BLaER1 (cell line): ENCODE measurements at regions not wholly inside any gene's neighbourhood (a gene's known extent, or its start where the extent isn't known, plus 50 kb on each side); places are given as distances from the start of the nearest gene placed in this dataset.
"Not testable (repeated sequence)": the region's sequence is repeated elsewhere in the genome, so short reads cannot be mapped to it uniquely, and the experiment has no call there.

Experiments
- H3K27ac ChIP-seq: shearing (Covaris generic); formaldehyde crosslinking; 2 replicates; pipeline ENCODE4 v1.8.1; 2022
- H3K27me3 ChIP-seq: shearing (Covaris generic); formaldehyde crosslinking; 2 replicates; pipeline ENCODE4 v1.8.1; 2022
- H3K36me3 ChIP-seq: shearing (Covaris generic); formaldehyde crosslinking; 2 replicates; pipeline ENCODE4 v1.8.1; 2022
- H3K4me1 ChIP-seq: shearing (Covaris generic); formaldehyde crosslinking; 2 replicates; pipeline ENCODE4 v1.8.1; 2022
- H3K4me2 ChIP-seq: shearing (Covaris generic); formaldehyde crosslinking; 2 replicates; pipeline ENCODE4 v1.8.1; 2022
- H3K4me3 ChIP-seq: shearing (Covaris generic); formaldehyde crosslinking; 2 replicates; pipeline ENCODE4 v1.8.1; 2022
- H3K9ac ChIP-seq: shearing (Covaris generic); formaldehyde crosslinking; 2 replicates; pipeline ENCODE4 v1.8.1; 2022
- H3K9me3 ChIP-seq: shearing (Covaris generic); formaldehyde crosslinking; 2 replicates; pipeline ENCODE4 v1.8.1; 2022
- H4K20me1 ChIP-seq: shearing (Covaris generic); formaldehyde crosslinking; 2 replicates; pipeline ENCODE4 v1.8.1; 2022
- Cebpa-rat ChIP-seq: shearing (Covaris generic); IDR thresholded peaks from 2 replicates; pipeline ENCODE4 v1.8.1; 2022

GRCh38 chr14:71429902-71430301 is 502.3 kb upstream of the RGS6 start:
- Histone ChIP-seq H3K27ac (no peak overlapping the region), H3K4me1 (no peaks in the 10 kb centered on the region), H3K9ac (no peak overlapping the region), H3K4me3 (no peak overlapping the region), H3K9me3 (peaks cover 27% of the 10 kb centered on the region), H3K27me3 (no peaks in the 10 kb centered on the region), H3K4me2 (no peak overlapping the region), H4K20me1 (no peaks in the 10 kb centered on the region), H3K36me3 (no peaks in the 10 kb centered on the region; the same call in 1 of the 2 replicates)
- TF ChIP-seq Cebpa-rat: no peak

GRCh38 chr14:71430321-71430677 is 501.9 kb upstream of the RGS6 start:
- H3K4me1 ChIP-seq: no peaks in the 10 kb centered on the region
- H3K4me3 ChIP-seq: no peak overlapping the region
- H3K27me3 ChIP-seq: no peaks in the 10 kb centered on the region
- H3K9me3 ChIP-seq: peaks cover 23% of the 10 kb centered on the region
- no peak overlapping the region for H3K4me2 ChIP-seq
- H3K27ac ChIP-seq: no peak overlapping the region
- no peak overlapping the region for H3K9ac ChIP-seq
- no peaks in the 10 kb centered on the region; the same call in 1 of the 2 replicates for H3K36me3 ChIP-seq
- no peaks in the 10 kb centered on the region for H4K20me1 ChIP-seq
- no peak for TF ChIP-seq Cebpa-rat

DNA sequence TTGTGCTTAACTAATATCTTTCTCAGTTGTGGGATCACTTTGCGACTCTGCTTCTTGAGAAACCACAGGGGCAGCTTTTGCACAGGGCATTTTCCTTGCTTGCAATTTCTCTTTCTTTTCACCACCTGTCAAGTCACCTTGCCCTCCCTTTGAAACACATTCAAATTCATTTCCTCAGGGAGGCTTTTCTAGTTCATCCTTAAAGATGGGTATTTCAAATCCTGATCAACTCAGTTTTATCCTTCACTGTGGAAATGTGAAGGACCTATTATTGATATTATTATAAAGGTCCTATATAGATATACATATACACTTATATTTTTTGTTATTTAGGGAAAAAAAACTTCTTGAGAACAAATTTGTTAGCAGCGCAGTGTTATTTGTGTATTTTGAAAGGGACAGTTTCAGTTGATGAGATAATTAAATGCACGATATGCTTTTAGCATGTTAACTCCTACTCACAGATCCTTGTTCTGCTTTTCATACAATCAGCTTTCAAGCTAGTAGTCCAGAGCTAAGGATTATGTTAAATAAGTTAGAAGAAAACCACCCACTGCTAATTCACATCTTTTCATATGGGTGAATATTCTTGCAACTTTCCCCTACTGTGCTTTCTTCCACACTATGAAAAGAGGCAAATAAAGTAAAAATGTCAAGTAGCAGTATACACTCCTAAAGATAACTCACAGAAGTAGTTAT is 501.4 kb upstream of the RGS6 start:
- TF ChIP-seq Cebpa-rat: no peak
- Histone ChIP-seq H3K4me3 (no peak overlapping the region), H3K9me3 (peaks cover 22% of the 10 kb centered on the region), H3K4me1 (no peaks in the 10 kb centered on the region), H3K4me2 (no peak overlapping the region), H3K36me3 (no peaks in the 10 kb centered on the region; the same call in 1 of the 2 replicates), H4K20me1 (no peaks in the 10 kb centered on the region), H3K9ac (no peak overlapping the region), H3K27ac (no peak overlapping the region), H3K27me3 (no peaks in the 10 kb centered on the region)

- peaks cover 7% of the 10 kb centered on the region; the same call in 1 of the 2 replicates for H3K9me3 ChIP-seq
- H3K4me3 ChIP-seq: no peak overlapping the region
- H3K4me1 ChIP-seq: no peaks in the 10 kb centered on the region
- no peak overlapping the region for H3K4me2 ChIP-seq
- no peak overlapping the region for H3K9ac ChIP-seq
- no peaks in the 10 kb centered on the region for H3K36me3 ChIP-seq
- H3K27me3 ChIP-seq: no peaks in the 10 kb centered on the region
- TF ChIP-seq Cebpa-rat: no peak
- H3K27ac ChIP-seq: no peak overlapping the region
- no peaks in the 10 kb centered on the region for H4K20me1 ChIP-seq
Measured at GRCh38 chr14:71432334-71433110, 499.7 kb upstream of the RGS6 start.

DNA sequence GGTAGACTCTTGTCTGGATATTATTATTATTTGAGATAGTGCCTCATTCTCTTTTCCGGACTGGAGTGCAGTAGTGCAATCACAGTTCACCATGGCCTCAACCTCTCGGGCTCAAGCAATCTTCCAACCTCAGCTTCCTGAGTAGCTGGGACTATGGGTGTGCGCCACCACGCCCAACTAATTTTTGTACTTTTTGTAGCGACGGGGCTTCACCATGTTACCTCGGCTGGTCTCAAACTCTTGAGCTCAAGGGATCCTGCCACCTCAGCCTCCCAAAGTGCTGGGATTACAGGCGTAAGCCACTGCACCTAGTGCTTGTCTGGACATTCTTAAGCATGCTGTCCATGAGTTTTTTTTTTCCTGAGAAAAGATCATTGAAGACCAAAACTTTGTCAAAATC is 498.9 kb upstream of the RGS6 start:
- Histone ChIP-seq H3K4me2 (no peak overlapping the region), H3K9ac (no peak overlapping the region), H4K20me1 (no peaks in the 10 kb centered on the region), H3K4me1 (no peaks in the 10 kb centered on the region), H3K36me3 (no peaks in the 10 kb centered on the region), H3K27ac (no peak overlapping the region), H3K9me3 (peaks cover 6% of the 10 kb centered on the region; the same call in 1 of the 2 replicates), H3K4me3 (no peak overlapping the region), H3K27me3 (no peaks in the 10 kb centered on the region)
- no peak for TF ChIP-seq Cebpa-rat

GRCh38 chr14:71435641-71436040 is 496.6 kb upstream of the RGS6 start:
- not testable (repeated sequence) for H3K36me3 ChIP-seq, H3K9ac ChIP-seq, H3K27ac ChIP-seq, H4K20me1 ChIP-seq, H3K9me3 ChIP-seq, H3K27me3 ChIP-seq, H3K4me2 ChIP-seq, H3K4me3 ChIP-seq, H3K4me1 ChIP-seq

GRCh38 chr14:71437870-71438269 is 494.4 kb upstream of the RGS6 start:
- Histone ChIP-seq H3K4me1 (no peaks in the 10 kb centered on the region), H3K4me2 (no peak overlapping the region), H3K36me3 (no peaks in the 10 kb centered on the region), H3K27ac (no peak overlapping the region), H3K27me3 (no peaks in the 10 kb centered on the region), H4K20me1 (no peaks in the 10 kb centered on the region), H3K4me3 (no peak overlapping the region), H3K9me3 (peaks cover 6% of the 10 kb centered on the region; the same call in 1 of the 2 replicates), H3K9ac (no peak overlapping the region)
- TF ChIP-seq Cebpa-rat: no peak

GRCh38 chr14:71438684-71439083 is 493.5 kb upstream of the RGS6 start:
- Histone ChIP-seq H3K4me1 (no peaks in the 10 kb centered on the region), H3K4me2 (no peak overlapping the region), H4K20me1 (no peaks in the 10 kb centered on the region), H3K27ac (no peak overlapping the region), H3K9me3 (peaks cover 6% of the 10 kb centered on the region; the same call in 1 of the 2 replicates), H3K36me3 (no peaks in the 10 kb centered on the region), H3K4me3 (no peak overlapping the region), H3K27me3 (no peaks in the 10 kb centered on the region), H3K9ac (no peak overlapping the region)
- TF ChIP-seq Cebpa-rat: no peak

GRCh38 chr14:71441126-71441525 is 491.1 kb upstream of the RGS6 start:
- Histone ChIP-seq H3K36me3 (no peaks in the 10 kb centered on the region), H3K27ac (no peak overlapping the region), H3K9me3 (no peaks in the 10 kb centered on the region), H4K20me1 (no peaks in the 10 kb centered on the region), H3K9ac (no peak overlapping the region), H3K4me2 (no peak overlapping the region), H3K4me3 (no peak overlapping the region), H3K27me3 (no peaks in the 10 kb centered on the region), H3K4me1 (peaks cover under 1% of the 10 kb centered on the region; the same call in 1 of the 2 replicates)
- TF ChIP-seq Cebpa-rat: no peak

DNA sequence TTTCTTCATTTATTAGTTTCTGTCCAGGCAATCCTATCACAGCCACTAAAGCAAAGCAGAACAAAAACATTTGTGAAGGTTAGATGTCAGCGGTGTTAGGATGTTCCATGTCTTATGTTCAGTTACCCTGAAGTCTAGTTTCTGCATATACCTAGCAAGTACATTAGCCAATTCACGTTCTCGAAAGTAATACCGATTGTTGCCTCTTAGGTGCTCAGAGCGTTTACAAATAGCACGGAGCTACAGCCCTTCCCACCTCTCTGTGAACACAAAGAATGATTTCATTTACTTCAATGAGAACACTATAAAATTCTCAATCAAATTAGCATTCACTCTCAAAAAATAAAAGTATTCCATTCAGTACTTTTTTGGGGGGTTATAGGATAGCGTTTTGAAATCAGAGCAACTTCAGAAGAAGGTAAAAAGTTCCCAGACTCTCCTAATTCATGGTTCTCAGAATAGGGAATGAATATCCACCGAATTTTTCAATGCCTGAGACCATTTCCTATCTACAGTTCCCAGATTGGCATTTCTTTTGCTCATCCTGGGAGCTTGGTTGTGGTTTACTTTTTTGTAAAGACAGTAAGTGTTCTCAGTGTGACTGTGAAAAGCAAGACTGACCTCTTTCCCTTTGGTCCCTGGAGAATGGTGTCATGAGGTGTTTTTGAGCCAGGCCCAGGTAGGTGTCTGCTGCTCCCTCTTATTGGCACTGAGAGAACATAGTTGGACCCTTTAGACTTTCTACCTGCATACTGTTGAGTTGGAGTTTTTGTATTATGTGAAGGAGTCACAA is 488.0 kb upstream of the RGS6 start:
- Histone ChIP-seq H4K20me1 (no peaks in the 10 kb centered on the region), H3K36me3 (no peaks in the 10 kb centered on the region), H3K27me3 (no peaks in the 10 kb centered on the region), H3K27ac (no peak overlapping the region), H3K9ac (no peak overlapping the region), H3K9me3 (no peaks in the 10 kb centered on the region), H3K4me1 (peaks cover 9% of the 10 kb centered on the region), H3K4me3 (no peak overlapping the region), H3K4me2 (no peak overlapping the region)
- no peak for TF ChIP-seq Cebpa-rat
